GM12878 (cell line): ENCODE measurements at regions not wholly inside any gene's neighbourhood (a gene's known extent, or its start where the extent isn't known, plus 50 kb on each side); places are given as distances from the start of the nearest gene placed in this dataset.
A peak's percentile ranks its signal among the peaks of the same experiment; 100 is the strongest.

ENCODE experiments used
- ATAC-seq: fragments of 200-7000 bp; cut with Tn5 transposase; 3 replicates; pipeline ENCODE4 v1.9.1; 2020; ENCODE audit warnings: mild to moderate bottlenecking, moderate library complexity
- BruUV-seq: library from RNA; stranded (reverse); fragments of 400-500 nt; replicated peaks from 2 replicates; lab custom pipeline; 2021; lab: Mats Ljungman, UMichigan
- CTCF ChIA-PET: fragments of 300-600 bp; sonication (Branson Sonifier 250); formaldehyde crosslinking; extraction: SDS; loops from one replicate; lab custom pipeline; 2021; ENCODE audit warnings: inconsistent platforms; lab: Yijun Ruan, JAX
- POLR2A ChIA-PET: fragments of 350-600 bp; formaldehyde crosslinking; extraction: SDS; loops from one replicate; lab custom pipeline; 2021; ENCODE audit warnings: inconsistent platforms; lab: Charles Lee
- RAD21 ChIA-PET: fragments of 300-600 bp; sonication (Branson Sonifier 250); formaldehyde crosslinking; loops from one replicate; lab custom pipeline; 2023; ENCODE audit warnings: antibody characterized with exemption; ENCODE audit not compliant: unreplicated experiment; lab: Charles Lee
- SMC1A ChIA-PET: fragments of 300-600 bp; sonication (Branson Sonifier 250); formaldehyde crosslinking; loops from one replicate; lab custom pipeline; 2023; ENCODE audit not compliant: unreplicated experiment, uncharacterized antibody; lab: Charles Lee
- DNase-seq: peaks from one replicate; pipeline ENCODE4 v3.0.0-alpha.2; 2011; ENCODE audit warnings: low read depth, low spot score
- FAIRE-seq: peaks from 3 replicates; lab custom pipeline; 2011; peaks lifted over from hg19 to GRCh38; lab: Jason Lieb, UNC
- H2AFZ ChIP-seq: 2 replicates; pipeline ENCODE4 v1.6.0; 2011; ENCODE audit warnings: low read depth, low read length, control low read depth; ENCODE audit not compliant: control insufficient read depth
- H3K27ac ChIP-seq: 2 replicates; pipeline ENCODE4 v1.5.1; 2011; ENCODE audit warnings: control low read depth; ENCODE audit not compliant: control insufficient read depth, insufficient read depth
- H3K27me3 ChIP-seq, 2 experiments: replicated peaks in 1 of 2; 2 replicates each; pipeline versions ENCODE4 v1.6.0 to v1.6.1; 2011; ENCODE audit warnings: low read length in 1 of 2; ENCODE audit not compliant: control insufficient read depth in 2 of 2, insufficient read depth in 2 of 2
- H3K36me3 ChIP-seq, 2 experiments: 2 replicates each; pipeline ENCODE4 v1.5.1; 2011; ENCODE audit warnings: low read length in 1 of 2; ENCODE audit not compliant: control insufficient read depth in 2 of 2, insufficient read depth in 2 of 2
- H3K4me1 ChIP-seq: 2 replicates; pipeline ENCODE4 v1.6.1; 2011; ENCODE audit warnings: mild to moderate bottlenecking, low read length, moderate library complexity, mixed read lengths; ENCODE audit not compliant: control insufficient read depth, insufficient read depth
- H3K4me2 ChIP-seq: 2 replicates; pipeline ENCODE4 v1.6.0; 2011; ENCODE audit warnings: control low read depth; ENCODE audit not compliant: control insufficient read depth, insufficient read depth
- H3K4me3 ChIP-seq: fragments of 200-600 bp; sonication (generic); 2 replicates; pipeline ENCODE4 v1.5.1; 2016
- H3K79me2 ChIP-seq: 2 replicates; pipeline ENCODE4 v1.6.0; 2011; ENCODE audit warnings: low read length; ENCODE audit not compliant: control insufficient read depth, insufficient read depth
- H3K9ac ChIP-seq: 2 replicates; pipeline ENCODE4 v1.8.0; 2011; ENCODE audit warnings: low read length, control low read depth, mixed read lengths; ENCODE audit not compliant: control insufficient read depth, insufficient read depth
- H3K9me3 ChIP-seq: replicated peaks from 3 replicates; pipeline ENCODE4 v1.5.1; 2011; ENCODE audit warnings: mild to moderate bottlenecking, low read length; ENCODE audit not compliant: control insufficient read depth, insufficient read depth
- H4K20me1 ChIP-seq: 2 replicates; pipeline ENCODE4 v1.6.0; 2011; ENCODE audit not compliant: control insufficient read depth, insufficient read depth
- BCL11A ChIP-seq: IDR thresholded peaks from 2 replicates; pipeline ENCODE4 v1.6.1; 2011; ENCODE audit warnings: low read depth, low read length
- DPF2 ChIP-seq: fragments of 450-650 bp; IDR thresholded peaks from 2 replicates; pipeline ENCODE4 v1.6.1; 2017; ENCODE audit warnings: mild to moderate bottlenecking
- EP300 ChIP-seq, 2 experiments: fragments of 150-350 bp in 1 of 2; IDR thresholded peaks; 2 replicates each; pipeline ENCODE4 v1.6.1; 2011 to 2012; ENCODE audit warnings: low read depth in 2 of 2, low read length in 2 of 2, borderline replicate concordance in 1 of 2, improper control_type of control experiment in 1 of 2, inconsistent platforms in 1 of 2; ENCODE audit not compliant: control insufficient read depth in 1 of 2
- MTA2 ChIP-seq: fragments of 450-650 bp; IDR thresholded peaks from 2 replicates; pipeline ENCODE4 v1.6.1; 2016; ENCODE audit warnings: low read depth, mild to moderate bottlenecking, moderate library complexity
- MTA3 ChIP-seq: IDR thresholded peaks from 2 replicates; pipeline ENCODE4 v1.6.1; 2012; ENCODE audit warnings: low read length, inconsistent platforms, borderline replicate concordance
- MYC ChIP-seq: IDR thresholded peaks from 2 replicates; pipeline ENCODE4 v1.6.1; 2011; ENCODE audit warnings: mild to moderate bottlenecking, low read length, moderate library complexity, inconsistent platforms; ENCODE audit not compliant: insufficient read depth, insufficient replicate concordance, insufficient read length, severe bottlenecking
- SUPT20H ChIP-seq: IDR thresholded peaks from 2 replicates; pipeline ENCODE4 v1.6.1; 2011; ENCODE audit warnings: low read depth, mild to moderate bottlenecking, low read length, moderate library complexity, borderline replicate concordance; ENCODE audit not compliant: control insufficient read depth
- TCF7 ChIP-seq: IDR thresholded peaks from 2 replicates; pipeline ENCODE4 v1.6.1; 2014; ENCODE audit warnings: antibody characterized with exemption, borderline replicate concordance
- ZZZ3 ChIP-seq: IDR thresholded peaks from 2 replicates; pipeline ENCODE4 v1.6.1; 2011; ENCODE audit warnings: low read depth; ENCODE audit not compliant: control insufficient read depth, insufficient read length
- WGBS: methylation state at CpG from one replicate; pipeline ENCODE4 v1.1.6; 2016; ENCODE audit warnings: low lambda C conversion rate; ENCODE audit not compliant: insufficient replicate concordance, insufficient coverage; ENCODE audit errors: missing lambda C conversion rate; 5-methylcytosine and 5-hydroxymethylcytosine counted together
- in situ Hi-C: fragments of 300-500 bp; cut with MboI; formaldehyde crosslinking; loops from 9 replicates; pipeline ENCODE4 v1.14.3; 2018; ENCODE audit warnings: mixed read lengths
- intact Hi-C: fragments of 100-400 bp; cut with micrococcal nuclease; formaldehyde crosslinking; loops from one replicate; pipeline ENCODE4 v1.14.2; 2022; ENCODE audit not compliant: unreplicated experiment
- TF ChIP-seq, protein P1 (sequence below): fragments of 450-650 bp; IDR thresholded peaks from 2 replicates; pipeline ENCODE4 v1.6.1; 2017; ENCODE audit warnings: borderline replicate concordance
- TF ChIP-seq, protein P2 (sequence below): IDR thresholded peaks from 2 replicates; pipeline ENCODE4 v1.6.1; 2011; ENCODE audit warnings: low read depth, mild to moderate bottlenecking, low read length, moderate library complexity, borderline replicate concordance; ENCODE audit errors: extremely low read depth
- TF ChIP-seq, protein P3 (sequence below): IDR thresholded peaks from 2 replicates; pipeline ENCODE4 v1.6.1; 2012; ENCODE audit warnings: low read depth, low read length, improper control_type of control experiment
- TF ChIP-seq, protein P4 (sequence below): IDR thresholded peaks from 2 replicates; pipeline ENCODE4 v1.6.1; 2011; ENCODE audit warnings: borderline replicate concordance, low read depth, mild to moderate bottlenecking, moderate library complexity, mixed read lengths, low read length; ENCODE audit not compliant: insufficient read depth; ENCODE audit errors: extremely low read length

DNA sequence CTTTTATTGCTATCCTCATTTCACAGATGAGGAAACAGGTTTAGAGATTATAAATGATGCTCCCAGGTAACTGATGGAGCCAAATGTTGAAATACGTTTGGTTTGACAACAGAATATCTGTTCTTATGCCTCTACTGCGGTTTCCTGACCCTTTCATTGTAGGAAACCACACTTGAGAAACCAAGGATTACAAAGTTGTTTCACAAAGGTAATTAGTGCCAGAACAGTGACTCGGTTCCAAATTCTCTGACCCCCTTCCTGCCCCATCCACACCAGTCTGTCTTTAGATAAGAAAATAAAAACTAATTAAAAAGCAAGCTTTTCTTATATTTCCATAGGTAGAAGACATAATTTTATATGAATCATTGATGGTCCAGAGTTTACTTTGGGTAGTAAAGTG, 393.7 kb upstream of the MBL2 start:
- TF ChIP-seq DPF2: no peak
- TF ChIP-seq, protein P1, sequence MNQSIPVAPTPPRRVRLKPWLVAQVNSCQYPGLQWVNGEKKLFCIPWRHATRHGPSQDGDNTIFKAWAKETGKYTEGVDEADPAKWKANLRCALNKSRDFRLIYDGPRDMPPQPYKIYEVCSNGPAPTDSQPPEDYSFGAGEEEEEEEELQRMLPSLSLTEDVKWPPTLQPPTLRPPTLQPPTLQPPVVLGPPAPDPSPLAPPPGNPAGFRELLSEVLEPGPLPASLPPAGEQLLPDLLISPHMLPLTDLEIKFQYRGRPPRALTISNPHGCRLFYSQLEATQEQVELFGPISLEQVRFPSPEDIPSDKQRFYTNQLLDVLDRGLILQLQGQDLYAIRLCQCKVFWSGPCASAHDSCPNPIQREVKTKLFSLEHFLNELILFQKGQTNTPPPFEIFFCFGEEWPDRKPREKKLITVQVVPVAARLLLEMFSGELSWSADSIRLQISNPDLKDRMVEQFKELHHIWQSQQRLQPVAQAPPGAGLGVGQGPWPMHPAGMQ: no peak
- TF ChIP-seq, protein P2, sequence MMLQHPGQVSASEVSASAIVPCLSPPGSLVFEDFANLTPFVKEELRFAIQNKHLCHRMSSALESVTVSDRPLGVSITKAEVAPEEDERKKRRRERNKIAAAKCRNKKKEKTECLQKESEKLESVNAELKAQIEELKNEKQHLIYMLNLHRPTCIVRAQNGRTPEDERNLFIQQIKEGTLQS: no peak
- TF ChIP-seq TCF7: no peak
- TF ChIP-seq BCL11A: peak; percentile 43; the same call in 1 of the 2 replicates
- TF ChIP-seq, protein P3, sequence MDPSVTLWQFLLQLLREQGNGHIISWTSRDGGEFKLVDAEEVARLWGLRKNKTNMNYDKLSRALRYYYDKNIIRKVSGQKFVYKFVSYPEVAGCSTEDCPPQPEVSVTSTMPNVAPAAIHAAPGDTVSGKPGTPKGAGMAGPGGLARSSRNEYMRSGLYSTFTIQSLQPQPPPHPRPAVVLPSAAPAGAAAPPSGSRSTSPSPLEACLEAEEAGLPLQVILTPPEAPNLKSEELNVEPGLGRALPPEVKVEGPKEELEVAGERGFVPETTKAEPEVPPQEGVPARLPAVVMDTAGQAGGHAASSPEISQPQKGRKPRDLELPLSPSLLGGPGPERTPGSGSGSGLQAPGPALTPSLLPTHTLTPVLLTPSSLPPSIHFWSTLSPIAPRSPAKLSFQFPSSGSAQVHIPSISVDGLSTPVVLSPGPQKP: no peak
- no peak for TF ChIP-seq ZZZ3
- TF ChIP-seq EP300 (IDR thresholded peaks at IDR 0.05; ENCODE audit: borderline replicate concordance in 1 of 2, control insufficient read depth in 1 of 2, low read depth in 2 of 2, low read length in 2 of 2): 0 out of 4 replicates have a peak, but pooled peaks of 1 of the 2 experiments have one; percentile 9
- peak; percentile 67 for TF ChIP-seq MTA2
- TF ChIP-seq MYC: no peak
- TF ChIP-seq, protein P4, sequence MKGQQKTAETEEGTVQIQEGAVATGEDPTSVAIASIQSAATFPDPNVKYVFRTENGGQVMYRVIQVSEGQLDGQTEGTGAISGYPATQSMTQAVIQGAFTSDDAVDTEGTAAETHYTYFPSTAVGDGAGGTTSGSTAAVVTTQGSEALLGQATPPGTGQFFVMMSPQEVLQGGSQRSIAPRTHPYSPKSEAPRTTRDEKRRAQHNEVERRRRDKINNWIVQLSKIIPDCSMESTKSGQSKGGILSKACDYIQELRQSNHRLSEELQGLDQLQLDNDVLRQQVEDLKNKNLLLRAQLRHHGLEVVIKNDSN: no peak
- no peak for TF ChIP-seq SUPT20H
- TF ChIP-seq MTA3: no peak
- H3K36me3 ChIP-seq: no peaks in the 10 kb centered on the region
- intact Hi-C loops (no loop called here), in situ Hi-C loops (no loop called here)
- no peaks in the 10 kb centered on the region for H3K27me3 ChIP-seq
- ATAC-seq (peak; percentile 85), DNase-seq (peak; percentile 5), FAIRE-seq (no peak)
- H3K9ac ChIP-seq: no peak overlapping the region
- H3K4me2 ChIP-seq: no peak overlapping the region
- POLR2A ChIA-PET: interaction anchor here (0.6 kb wide), 1 partner anchor 8 kb away, joined by 3 read pairs; no protein-coding TSS in a partner anchor
- H3K4me3 ChIP-seq: no peak overlapping the region
- CTCF ChIA-PET: interaction anchor here (1.2 to 1.7 kb wide), 2 partner anchors 36 to 41 kb away, joined by 3 to 4 read pairs; no protein-coding TSS in a partner anchor
- 0% methylated on average over 3 of the region's 3 CpGs for WGBS
- H4K20me1 ChIP-seq: no peaks in the 10 kb centered on the region
- no peaks in the 10 kb centered on the region for H3K4me1 ChIP-seq
- H2AFZ ChIP-seq: no peak overlapping the region
- SMC1A ChIA-PET: interaction anchor here (0.6 to 1.5 kb wide), 2 partner anchors 43 to 1501 kb away, joined by 3 to 4 read pairs; no protein-coding TSS in a partner anchor
- no peak overlapping the region for H3K27ac ChIP-seq
- no TSS peak for BruUV-seq
- no peaks in the 10 kb centered on the region for H3K79me2 ChIP-seq
- RAD21 ChIA-PET: interaction anchor here (1.0 kb wide), 1 partner anchor 214 kb away, joined by 3 read pairs; no protein-coding TSS in a partner anchor
- H3K9me3 ChIP-seq: no peaks in the 10 kb centered on the region
